AG09319 (cell line): ENCODE measurements at regions not wholly inside any gene's neighbourhood (a gene's known extent, or its start where the extent isn't known, plus 50 kb on each side); places are given as distances from the start of the nearest gene placed in this dataset.

ENCODE experiments used
- DNase-seq: peaks from one replicate; pipeline ENCODE4 v3.0.0-alpha.2; 2010; ENCODE audit warnings: low read depth; ENCODE audit errors: extremely low read depth
- CTCF ChIP-seq: IDR thresholded peaks from 2 replicates; pipeline ENCODE4 v1.5.1; 2011; ENCODE audit warnings: low read depth, mild to moderate bottlenecking, inconsistent platforms, low read length, moderate library complexity

GRCh38 chr6:48754641-48755040 is 643.6 kb upstream of the PTCHD4 start:
- TF ChIP-seq CTCF = no peak
- no peak for DNase-seq

GRCh38 chr6:48750861-48751260 is 639.9 kb upstream of the PTCHD4 start:
- TF ChIP-seq CTCF = no peak

GRCh38 chr6:48747471-48747870 is 636.5 kb upstream of the PTCHD4 start:
- no peak for DNase-seq
- no peak for TF ChIP-seq CTCF

More at GRCh38 chr6:48750861-48751260, 639.9 kb upstream of the PTCHD4 start:
- DNase-seq = no peak

- DNase-seq = no peak
- TF ChIP-seq CTCF = no peak
These were observed 636.0 kb upstream of the PTCHD4 start for GRCh38 chr6:48747040-48747439.

GRCh38 chr6:48744948-48745347 is 634.0 kb upstream of the PTCHD4 start:
- no peak for DNase-seq

GRCh38 chr6:48743738-48744137 is 632.7 kb upstream of the PTCHD4 start:
- DNase-seq = no peak
- no peak for TF ChIP-seq CTCF

More at GRCh38 chr6:48744948-48745347, 634.0 kb upstream of the PTCHD4 start:
- no peak for TF ChIP-seq CTCF

GRCh38 chr6:48736501-48737206 is 625.7 kb upstream of the PTCHD4 start:
- TF ChIP-seq CTCF = peak; percentile 0; the same call in 1 of the 2 replicates
- no peak for DNase-seq
